T47D (cell line): ENCODE measurements at regions not wholly inside any gene's neighbourhood (a gene's known extent, or its start where the extent isn't known, plus 50 kb on each side); places are given as distances from the start of the nearest gene placed in this dataset.
"Not testable (repeated sequence)": the region's sequence is repeated elsewhere in the genome, so short reads cannot be mapped to it uniquely, and the experiment has no call there.

Source experiments
- DNase-seq, 2 experiments: peaks; one replicate each; pipeline versions ENCODE4 v3.0.0 to v3.0.0-alpha.2; 2011 to 2012; ENCODE audit warnings: low read depth in 1 of 2, low spot score in 1 of 2
- JUND ChIP-seq: IDR thresholded peaks from 2 replicates; pipeline ENCODE4 v1.6.1; 2012; ENCODE audit warnings: low read depth
- in situ Hi-C: cut with HindIII; loops from 2 replicates; pipeline ENCODE4 v1.10.0; 2016; ENCODE audit warnings: low sequenced_read_pairs, low pct_unique_long_range_greater_than_20kb

GRCh38 chr12:107365703-107366102, 272.4 kb upstream of the CRY1 start:
- no peak for TF ChIP-seq JUND
- in situ Hi-C loops, result no loop called here
- DNase-seq, result no peak

GRCh38 chr12:107366322-107366721, 273.0 kb upstream of the CRY1 start:
- no peak for DNase-seq
- in situ Hi-C loops, result no loop called here
- TF ChIP-seq JUND, result no peak

GRCh38 chr12:107368586-107368985, 275.2 kb upstream of the CRY1 start:
- in situ Hi-C loops, result no loop called here
- no peak for DNase-seq
- TF ChIP-seq JUND, result no peak

- TF ChIP-seq JUND, result no peak
- in situ Hi-C loops, result no loop called here
- no peak for DNase-seq
These were observed 275.7 kb upstream of the CRY1 start for GRCh38 chr12:107369006-107369405.

- in situ Hi-C loops, result no loop called here
- no peak for TF ChIP-seq JUND
- DNase-seq, result no peak
These were observed 276.3 kb upstream of the CRY1 start for GRCh38 chr12:107369679-107370078.

GRCh38 chr12:107372229-107372658, 278.9 kb upstream of the CRY1 start:
- DNase-seq, result no peak
- no peak for TF ChIP-seq JUND
- in situ Hi-C loops, result no loop called here

- in situ Hi-C loops, result no loop called here
- TF ChIP-seq JUND, result no peak
- no peak for DNase-seq
These were observed 280.0 kb upstream of the CRY1 start for GRCh38 chr12:107373238-107373809.

- in situ Hi-C loops, result no loop called here
These were observed 281.0 kb upstream of the CRY1 start for GRCh38 chr12:107374161-107374840.

GRCh38 chr12:107375231-107375630, 281.9 kb upstream of the CRY1 start:
- no peak for TF ChIP-seq JUND
- in situ Hi-C loops, result no loop called here
- no peak for DNase-seq

More at GRCh38 chr12:107374161-107374840, 281.0 kb upstream of the CRY1 start:
- TF ChIP-seq JUND, result no peak
- DNase-seq, result no peak

- in situ Hi-C loops, result no loop called here
- TF ChIP-seq JUND, result no peak
- no peak for DNase-seq
These were observed 284.4 kb upstream of the CRY1 start for GRCh38 chr12:107377596-107378385.

GRCh38 chr12:107378609-107379008, 285.3 kb upstream of the CRY1 start:
- in situ Hi-C loops, result no loop called here
- TF ChIP-seq JUND, result no peak
- no peak for DNase-seq

GRCh38 chr12:107379142-107379851, 285.9 kb upstream of the CRY1 start:
- DNase-seq, in situ Hi-C loops: not testable (repeated sequence)
